ENCODE measurements at regions not wholly inside any gene's neighbourhood (a gene's known extent, or its start where the extent isn't known, plus 50 kb on each side); places are given as distances from the start of the nearest gene placed in this dataset.

DNA sequence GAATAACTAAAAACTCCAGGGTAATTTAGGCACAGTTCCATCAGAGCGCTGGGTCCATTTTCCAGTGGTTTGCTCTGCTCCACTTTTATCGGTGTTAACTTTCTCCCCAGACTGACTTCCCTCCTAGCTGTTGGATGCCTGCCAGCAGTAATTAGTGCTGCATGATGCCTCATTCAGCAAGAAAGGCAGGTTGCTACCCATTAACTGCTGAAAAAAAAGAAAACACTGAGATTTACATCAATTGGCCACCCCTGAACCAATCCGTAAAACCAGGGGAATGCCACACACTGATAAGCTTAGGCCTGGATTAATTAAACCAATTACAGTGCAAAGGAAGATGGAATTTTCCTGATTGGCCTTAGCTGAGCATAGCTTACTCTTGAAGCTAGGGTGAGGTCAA is 182.4 kb upstream of the CXXC4 start:
- peak; percentile 65 for DNase-seq (ENCODE audit: low spot score)

DNA sequence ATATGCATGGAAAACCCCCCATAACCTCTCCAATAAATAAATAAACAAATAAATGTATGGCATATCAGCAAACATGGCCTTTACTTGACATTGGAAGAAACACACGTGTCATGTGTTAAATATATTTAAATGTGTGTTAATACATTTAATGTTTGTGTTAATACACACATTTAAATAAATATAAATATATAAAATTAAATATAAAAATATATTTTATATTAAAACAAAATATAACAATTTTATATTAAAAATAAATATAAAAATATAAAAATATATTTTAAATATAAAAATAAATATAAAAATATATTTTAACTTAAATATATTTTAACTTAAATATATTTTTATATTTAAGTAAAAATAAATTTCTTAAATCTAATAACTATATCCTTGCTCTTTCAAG is 187.6 kb upstream of the CXXC4 start:
- DNase-seq (ENCODE audit: low spot score), result no peak

DNA sequence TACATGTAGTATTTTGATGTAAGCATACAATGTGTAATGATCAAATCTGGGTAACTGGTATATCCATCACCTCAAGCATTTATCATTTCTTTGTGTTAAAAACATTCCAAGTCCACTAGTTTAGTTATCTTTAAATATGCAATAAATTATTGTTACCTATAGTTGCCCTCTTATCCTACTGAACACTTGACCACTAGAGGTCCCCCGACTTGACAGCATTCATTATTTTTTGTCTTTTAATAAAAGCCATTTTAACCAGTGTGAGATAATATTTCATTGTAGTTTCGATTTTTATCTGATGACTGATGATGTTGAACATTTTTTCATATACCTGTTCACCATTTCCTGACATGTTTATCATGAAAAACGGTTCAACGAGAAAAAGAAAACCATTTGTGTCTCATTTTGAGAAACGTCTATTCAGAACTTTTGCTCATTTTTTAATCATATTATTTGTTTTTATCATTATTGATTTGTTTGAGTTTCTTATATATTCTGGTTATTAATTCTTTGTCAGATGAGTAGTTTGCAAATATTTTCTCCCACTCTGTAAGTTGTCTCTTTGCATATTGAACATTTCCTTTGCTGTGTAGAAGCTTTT is 199.0 kb upstream of the CXXC4 start:
- peak; percentile 7 for DNase-seq (ENCODE audit: low spot score)

DNA sequence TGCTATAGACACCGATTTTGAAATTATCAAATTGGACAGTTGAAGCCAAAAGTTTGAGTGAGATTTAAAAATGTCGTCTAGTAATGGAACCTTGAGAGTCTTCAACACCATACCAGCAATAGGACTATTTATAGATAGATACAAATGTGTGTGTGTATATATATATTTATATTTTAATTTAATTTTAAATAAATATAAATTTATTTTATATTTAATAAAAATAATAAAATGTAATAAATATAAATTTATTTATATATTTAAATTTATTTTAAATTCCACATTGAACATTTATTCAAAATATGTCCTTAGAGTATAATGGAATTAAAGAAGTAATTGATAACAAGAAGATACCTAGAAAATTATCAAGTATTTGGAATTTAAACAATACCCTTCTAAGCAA is 221.9 kb upstream of the CXXC4 start:
- no peak for DNase-seq (ENCODE audit: low spot score)

GRCh38 chr4:104719539-104720230 is 225.0 kb upstream of the CXXC4 start:
- DNase-seq (ENCODE audit: low spot score), result no peak

- DNase-seq (ENCODE audit: low spot score), result no peak
These were observed 227.8 kb upstream of the CXXC4 start for GRCh38 chr4:104722467-104722866.

GRCh38 chr4:104726002-104726401 is 231.3 kb upstream of the CXXC4 start:
- no peak for DNase-seq (ENCODE audit: low spot score)

DNA sequence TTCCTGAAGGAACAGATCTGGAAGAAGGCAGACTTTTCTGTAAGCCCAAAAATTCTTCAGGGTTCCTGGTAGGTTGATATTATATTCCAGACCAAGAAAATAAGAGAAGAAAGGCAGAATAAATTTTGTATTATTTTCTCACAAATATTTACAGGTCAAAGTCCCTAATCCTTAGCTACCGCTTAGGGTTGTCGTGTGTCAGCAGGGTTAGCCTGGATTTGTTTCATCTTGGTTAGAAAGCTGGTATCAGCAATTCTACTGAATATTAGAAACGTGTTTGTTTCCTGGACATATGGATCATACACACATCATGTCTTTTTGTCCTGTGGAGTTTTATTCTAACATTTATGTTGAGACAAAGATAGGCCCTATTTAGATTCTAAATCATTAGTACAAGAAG is 232.9 kb upstream of the CXXC4 start:
- no peak for DNase-seq (ENCODE audit: low spot score)

DNA sequence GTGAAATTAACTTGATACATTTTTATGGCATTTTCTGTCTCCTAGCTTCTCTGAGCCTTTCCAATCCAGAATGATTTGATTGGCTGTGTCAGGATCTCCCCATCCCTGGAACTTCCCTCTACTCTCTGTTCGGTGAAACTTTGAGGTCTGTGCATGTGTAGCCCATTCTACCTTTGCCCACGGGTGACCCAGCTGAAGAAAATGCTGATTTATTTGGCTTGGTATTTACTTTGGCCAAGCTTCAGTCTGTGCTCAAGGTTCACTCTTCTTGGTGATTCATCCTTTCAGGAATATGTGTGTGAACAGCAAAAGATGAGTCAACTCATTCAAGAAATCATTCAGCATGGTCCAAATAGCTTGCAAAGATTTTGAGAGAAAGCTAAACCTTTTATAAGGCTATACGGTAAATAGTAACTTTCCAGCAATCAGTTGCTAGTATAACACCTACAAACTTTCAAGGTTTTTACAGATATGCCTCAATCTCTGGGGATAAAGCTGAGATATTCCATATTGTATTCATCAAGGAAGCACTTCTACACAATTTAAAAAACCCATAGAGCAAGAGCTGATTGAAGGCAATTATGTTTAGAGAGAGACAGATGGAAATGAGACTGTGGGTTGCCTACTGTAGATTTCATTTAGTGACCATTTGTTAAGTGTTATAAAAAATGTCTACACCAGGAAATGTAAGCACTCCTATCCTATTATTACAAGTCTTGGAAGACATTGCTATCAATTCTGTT is 233.9 kb upstream of the CXXC4 start:
- peak; percentile 97 for DNase-seq (ENCODE audit: low spot score)

DNA sequence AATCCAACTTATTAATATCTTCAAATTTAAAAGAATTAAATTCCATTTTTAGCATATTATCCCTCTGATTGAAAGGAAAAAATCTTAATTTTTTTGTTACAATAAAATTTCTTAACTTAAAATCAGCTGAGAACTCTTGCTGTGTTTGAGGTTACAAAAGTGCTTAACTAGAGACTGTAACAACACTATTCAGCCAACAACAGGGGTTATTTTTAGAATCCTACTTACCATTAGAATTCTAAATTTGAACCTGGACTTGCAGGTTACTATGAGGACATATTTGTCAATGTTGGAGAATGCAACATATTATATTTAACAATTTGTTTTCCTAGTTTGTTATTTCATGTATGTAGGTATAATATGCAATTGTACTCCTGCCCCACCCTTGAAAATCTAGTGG is 238.1 kb upstream of the CXXC4 start:
- DNase-seq (ENCODE audit: low spot score), result no peak

DNA sequence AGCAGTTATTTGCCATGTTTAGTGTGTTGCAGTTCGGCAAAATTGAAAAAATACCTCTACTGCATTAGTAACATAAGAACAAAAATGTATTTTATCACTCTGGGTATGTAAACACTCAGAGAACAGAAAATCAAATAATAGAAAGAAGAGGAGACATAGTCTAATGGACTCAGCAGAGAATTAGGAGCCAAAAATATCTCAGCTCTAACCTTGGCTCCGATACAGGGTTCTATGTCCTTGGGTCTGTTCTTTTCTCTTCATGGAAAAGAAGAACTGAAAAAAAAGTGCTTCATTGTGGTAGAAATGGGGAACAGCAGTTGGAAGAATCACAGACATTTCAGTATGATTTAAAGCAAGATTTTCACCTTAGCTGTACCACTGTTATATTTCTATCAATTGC is 240.5 kb upstream of the CXXC4 start:
- DNase-seq (ENCODE audit: low spot score), result no peak

GRCh38 chr4:104740161-104740560 is 245.5 kb upstream of the CXXC4 start:
- DNase-seq (ENCODE audit: low spot score), result no peak

GRCh38 chr4:104743215-104743653 is 248.5 kb upstream of the CXXC4 start:
- no peak for DNase-seq (ENCODE audit: low spot score)

DNA sequence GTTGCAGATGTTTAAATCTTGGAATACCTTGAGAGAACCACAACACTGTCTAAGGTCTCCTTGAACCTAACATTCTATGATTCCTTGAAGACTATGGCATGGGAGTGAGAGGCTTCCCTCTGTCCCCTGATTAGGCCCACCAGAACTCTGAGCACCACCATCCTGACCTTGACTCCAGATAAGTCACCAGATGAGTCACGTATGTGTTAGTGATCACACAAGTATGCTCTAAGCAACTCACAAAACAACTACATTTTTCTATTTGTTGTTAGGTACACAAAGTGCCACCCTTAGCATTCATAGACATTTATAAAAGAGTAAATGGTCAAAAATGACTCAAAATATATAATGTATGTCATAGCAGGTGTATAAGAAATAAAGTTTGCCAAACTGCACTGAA is 252.9 kb upstream of the CXXC4 start:
- DNase-seq (ENCODE audit: low spot score), result peak; percentile 55

- peak; percentile 6 for DNase-seq (ENCODE audit: low spot score)
These were observed 254.4 kb upstream of the CXXC4 start for GRCh38 chr4:104749062-104749461.

DNA sequence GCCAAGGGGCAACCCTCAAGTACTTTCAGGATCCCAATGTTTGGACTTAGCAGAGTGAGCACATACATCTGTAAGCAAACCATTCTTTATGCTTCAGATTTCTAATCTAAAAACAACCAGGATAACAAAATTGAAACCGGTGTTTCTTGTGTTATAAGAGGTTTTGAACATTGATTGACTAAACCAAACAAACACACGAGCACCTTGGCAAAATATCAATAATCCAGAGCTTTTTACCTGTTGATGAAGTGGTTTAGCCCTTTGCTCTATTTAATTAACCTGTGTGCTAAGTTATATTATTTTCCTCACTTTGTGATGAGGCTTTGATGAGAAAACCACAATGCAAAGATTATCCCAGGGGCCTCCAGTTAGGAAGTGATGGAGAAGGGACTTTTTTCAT is 255.3 kb upstream of the CXXC4 start:
- no peak for DNase-seq (ENCODE audit: low spot score)

DNA sequence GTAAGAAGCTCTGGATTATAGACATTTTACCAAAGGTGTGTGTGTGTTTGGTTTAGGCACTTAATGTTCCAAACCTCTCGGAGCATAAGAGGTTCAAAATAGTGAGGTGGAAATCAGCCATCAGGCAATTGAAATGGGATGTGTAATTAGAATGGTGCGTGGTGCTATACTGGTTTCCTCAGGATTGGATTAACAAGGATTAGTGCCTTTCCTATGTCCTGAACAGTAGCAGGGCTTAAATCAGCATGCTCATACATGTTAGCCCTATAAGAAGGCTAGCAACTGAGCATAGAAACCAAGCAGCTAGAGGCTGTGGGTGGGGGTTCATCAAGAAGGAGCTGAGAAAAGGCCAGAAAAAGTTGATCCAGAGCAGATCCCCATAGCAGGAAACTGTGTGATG is 256.8 kb upstream of the CXXC4 start:
- no peak for DNase-seq (ENCODE audit: low spot score)

GRCh38 chr4:104752337-104752736 is 257.6 kb upstream of the CXXC4 start:
- peak; percentile 4 for DNase-seq (ENCODE audit: low spot score)

GRCh38 chr4:104756837-104757236 is 262.1 kb upstream of the CXXC4 start:
- DNase-seq (ENCODE audit: low spot score), result no peak

- DNase-seq (ENCODE audit: low spot score), result no peak
These were observed 263.9 kb upstream of the CXXC4 start for GRCh38 chr4:104758574-104758973.

- DNase-seq (ENCODE audit: low spot score), result no peak
These were observed 269.0 kb upstream of the CXXC4 start for GRCh38 chr4:104763554-104764222.

DNA sequence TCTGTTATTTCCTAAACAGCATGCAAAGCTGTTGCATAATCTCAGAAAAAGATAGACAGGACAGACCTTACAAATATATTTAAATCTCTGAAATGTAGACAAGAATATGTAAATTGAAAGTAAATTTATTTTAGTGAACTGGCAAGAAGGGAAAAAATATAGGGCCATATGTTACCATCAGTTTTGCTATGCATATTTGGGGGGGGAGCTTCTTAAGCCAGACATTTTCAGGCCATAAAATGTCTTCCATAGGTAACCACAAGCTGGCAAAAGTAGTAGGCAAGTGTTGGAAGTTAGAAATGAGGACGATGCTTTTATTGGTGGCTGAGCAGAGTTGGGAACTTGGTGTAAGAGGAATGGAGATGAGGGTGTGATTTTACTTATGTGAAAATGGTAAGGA is 272.0 kb upstream of the CXXC4 start:
- no peak for DNase-seq (ENCODE audit: low spot score)

- no peak for DNase-seq (ENCODE audit: low spot score)
These were observed 278.2 kb upstream of the CXXC4 start for GRCh38 chr4:104772849-104773248.

All from kidney tubule cell (primary cell).